ENCODE measurements at regions not wholly inside any gene's neighbourhood (a gene's known extent, or its start where the extent isn't known, plus 50 kb on each side); places are given as distances from the start of the nearest gene placed in this dataset.

- no peaks in the 10 kb centered on the region for H3K4me1 ChIP-seq
- BruUV-seq (replicated peaks), result no TSS peak
- no peak overlapping the region for H3K4me3 ChIP-seq (ENCODE audit: low read depth, low read length)
- no peaks in the 10 kb centered on the region for H3K36me3 Mint-ChIP-seq (ENCODE audit: insufficient read depth, unreplicated experiment)
- H3K4me3 Mint-ChIP-seq (ENCODE audit: unreplicated experiment), result no peak overlapping the region
- H3K27me3 ChIP-seq (replicated peaks; ENCODE audit: control insufficient read depth, insufficient read depth, low read length), result no peaks in the 10 kb centered on the region
- intact Hi-C loops (cut with micrococcal nuclease; ENCODE audit: unreplicated experiment), result no loop called here
- ChIA-PET CTCF (no interaction called here), POLR2A (no interaction called here)
- H3K9me3 ChIP-seq, result no peaks in the 10 kb centered on the region
- TF ChIP-seq CTCF (IDR thresholded peaks at IDR 0.05; ENCODE audit: insufficient read depth in 1 of 2, low read depth in 1 of 2, low read length in 1 of 2, severe bottlenecking in 1 of 2, unreplicated experiment in 1 of 2), result no peak
- no peak for DNase-seq
- no peak overlapping the region for H3K27ac Mint-ChIP-seq (ENCODE audit: unreplicated experiment)
- no peaks in the 10 kb centered on the region for H3K9me3 Mint-ChIP-seq (ENCODE audit: unreplicated experiment)
- H3K36me3 ChIP-seq (ENCODE audit: control insufficient read depth, insufficient read depth, low read length), result no peaks in the 10 kb centered on the region
- H3K27me3 Mint-ChIP-seq (ENCODE audit: insufficient read depth, unreplicated experiment), result peaks cover 8% of the 10 kb centered on the region
- H3K4me1 Mint-ChIP-seq (ENCODE audit: low read depth, unreplicated experiment), result no peaks in the 10 kb centered on the region
Measured at GRCh38 chr2:223161873-223162458, 110.0 kb downstream of the KCNE4 start.

GRCh38 chr2:223165423-223166214 lies 113.6 kb downstream of the KCNE4 start:
- no peaks in the 10 kb centered on the region for H3K27me3 ChIP-seq (replicated peaks; ENCODE audit: control insufficient read depth, insufficient read depth, low read length)
- no peak for DNase-seq
- H3K9me3 Mint-ChIP-seq (ENCODE audit: unreplicated experiment), result peaks cover 10% of the 10 kb centered on the region
- no peaks in the 10 kb centered on the region for H3K4me1 ChIP-seq
- H3K4me1 Mint-ChIP-seq (ENCODE audit: low read depth, unreplicated experiment), result no peaks in the 10 kb centered on the region
- H3K4me3 ChIP-seq (ENCODE audit: low read depth, low read length), result no peak overlapping the region
- TF ChIP-seq CTCF (IDR thresholded peaks at IDR 0.05; ENCODE audit: insufficient read depth in 1 of 2, low read depth in 1 of 2, low read length in 1 of 2, severe bottlenecking in 1 of 2, unreplicated experiment in 1 of 2), result no peak
- H3K27me3 Mint-ChIP-seq (ENCODE audit: insufficient read depth, unreplicated experiment), result peaks cover 2% of the 10 kb centered on the region
- H3K9me3 ChIP-seq, result 0 out of 2 replicates have a peak, but pooled peaks cover 3% of the 10 kb centered on the region
- no peak overlapping the region for H3K4me3 Mint-ChIP-seq (ENCODE audit: unreplicated experiment)
- no TSS peak for BruUV-seq (replicated peaks)
- intact Hi-C loops (cut with micrococcal nuclease; ENCODE audit: unreplicated experiment), result no loop called here
- POLR2A ChIA-PET, result no interaction called here
- CTCF ChIA-PET, result no interaction called here
- H3K27ac Mint-ChIP-seq (ENCODE audit: unreplicated experiment), result no peak overlapping the region
- H3K36me3 Mint-ChIP-seq (ENCODE audit: insufficient read depth, unreplicated experiment), result no peaks in the 10 kb centered on the region
- H3K36me3 ChIP-seq (ENCODE audit: control insufficient read depth, insufficient read depth, low read length), result no peaks in the 10 kb centered on the region

GRCh38 chr2:223166215-223166493 lies 114.2 kb downstream of the KCNE4 start:
- H3K9me3 Mint-ChIP-seq (ENCODE audit: unreplicated experiment), result peaks cover 10% of the 10 kb centered on the region
- H3K9me3 ChIP-seq, result 0 out of 2 replicates have a peak, but pooled peaks cover 3% of the 10 kb centered on the region
- no peak for TF ChIP-seq CTCF (IDR thresholded peaks at IDR 0.05; ENCODE audit: insufficient read depth in 1 of 2, low read depth in 1 of 2, low read length in 1 of 2, severe bottlenecking in 1 of 2, unreplicated experiment in 1 of 2)
- CTCF ChIA-PET, result no interaction called here
- H3K36me3 ChIP-seq (ENCODE audit: control insufficient read depth, insufficient read depth, low read length), result no peaks in the 10 kb centered on the region
- DNase-seq, result no peak
- no peak overlapping the region for H3K4me3 ChIP-seq (ENCODE audit: low read depth, low read length)
- H3K36me3 Mint-ChIP-seq (ENCODE audit: insufficient read depth, unreplicated experiment), result no peaks in the 10 kb centered on the region
- no peaks in the 10 kb centered on the region for H3K4me1 Mint-ChIP-seq (ENCODE audit: low read depth, unreplicated experiment)
- no TSS peak for BruUV-seq (replicated peaks)
- no peak overlapping the region for H3K4me3 Mint-ChIP-seq (ENCODE audit: unreplicated experiment)
- H3K27me3 Mint-ChIP-seq (ENCODE audit: insufficient read depth, unreplicated experiment), result peaks cover 5% of the 10 kb centered on the region
- intact Hi-C loops (cut with micrococcal nuclease; ENCODE audit: unreplicated experiment), result no loop called here
- POLR2A ChIA-PET, result no interaction called here
- no peaks in the 10 kb centered on the region for H3K27me3 ChIP-seq (replicated peaks; ENCODE audit: control insufficient read depth, insufficient read depth, low read length)
- no peak overlapping the region for H3K27ac Mint-ChIP-seq (ENCODE audit: unreplicated experiment)
- no peaks in the 10 kb centered on the region for H3K4me1 ChIP-seq

Data from Caco-2 (cell line).